GM18519 (cell line): ENCODE measurements at regions not wholly inside any gene's neighbourhood (a gene's known extent, or its start where the extent isn't known, plus 50 kb on each side); places are given as distances from the start of the nearest gene placed in this dataset.

Experiments used
- ATAC-seq: cut with Tn5 transposase; IDR thresholded peaks from one replicate; pipeline ENCODE4 v1.9.1; 2021; ENCODE audit warnings: mild to moderate bottlenecking, moderate library complexity; ENCODE audit not compliant: unreplicated experiment, low FRiP score

DNA sequence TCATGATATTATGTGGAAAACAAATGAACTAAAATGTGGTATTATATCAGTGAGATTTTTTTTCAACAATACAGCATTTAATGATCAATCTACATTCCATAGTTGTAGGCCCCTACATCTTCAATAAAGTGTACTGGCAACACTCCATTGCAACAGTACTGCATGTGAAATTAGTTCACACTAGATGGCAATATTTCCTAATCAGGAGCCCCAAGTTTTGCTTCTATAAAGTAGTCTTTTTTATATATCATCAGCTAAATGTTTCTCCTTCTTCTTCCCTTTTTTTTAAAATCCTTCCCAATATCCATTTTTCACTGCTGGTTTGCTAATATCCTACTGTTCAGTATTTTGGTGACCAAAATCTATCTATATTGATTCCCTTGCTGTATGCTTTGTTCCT, 528.3 kb upstream of the ATXN8OS start:
- no peak for ATAC-seq

DNA sequence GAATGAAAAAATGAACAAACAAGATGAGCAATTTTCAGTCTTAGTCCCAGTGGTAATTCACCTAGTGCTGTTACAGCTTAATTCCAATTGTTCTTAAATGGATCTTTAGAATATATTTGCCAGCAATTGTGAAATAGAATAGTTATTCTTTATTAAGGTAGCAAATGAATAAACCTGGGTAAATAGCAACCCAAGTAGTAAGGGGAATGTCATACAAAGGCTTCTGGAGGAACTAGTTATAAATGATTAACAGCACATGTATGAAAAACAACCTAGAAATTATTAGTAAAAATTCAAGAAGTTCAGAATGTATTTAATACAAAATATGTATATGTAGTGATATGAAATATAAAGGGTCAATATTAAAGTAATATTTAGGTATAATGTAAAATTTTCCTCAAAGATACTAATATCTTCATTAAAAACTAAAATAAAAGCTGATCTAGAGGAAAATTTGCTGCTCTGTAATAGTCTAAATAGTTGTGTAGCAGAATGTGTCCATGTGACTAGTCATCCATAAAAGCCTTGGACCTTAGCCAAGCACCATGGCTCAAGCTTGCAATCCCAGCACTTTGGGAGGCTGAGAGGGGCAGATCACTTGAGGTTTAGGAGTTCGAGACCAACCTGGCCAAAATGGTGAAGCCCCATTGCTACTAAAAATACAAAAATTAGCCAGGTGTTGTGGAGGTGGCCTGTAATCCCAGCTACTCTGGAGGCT, 535.9 kb upstream of the ATXN8OS start:
- no peak for ATAC-seq

DNA sequence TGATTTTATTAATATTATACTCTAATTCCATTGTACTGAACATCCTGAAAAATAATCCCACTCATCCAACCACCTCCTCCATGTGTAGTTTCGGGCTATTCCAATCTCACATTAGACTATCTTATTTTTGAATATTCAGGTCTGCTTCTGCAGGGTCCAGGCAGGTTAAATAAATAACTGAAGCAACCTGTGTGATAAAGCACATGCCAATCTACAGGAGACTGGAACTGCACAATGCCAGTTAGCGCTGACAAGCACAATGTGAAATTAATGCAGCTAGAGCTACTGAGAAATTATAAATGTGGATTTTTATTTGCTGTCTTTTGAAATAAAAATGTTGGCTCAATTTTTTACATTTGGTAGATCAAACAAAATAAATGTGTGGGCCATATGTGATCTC, 540.1 kb upstream of the ATXN8OS start:
- no peak for ATAC-seq

DNA sequence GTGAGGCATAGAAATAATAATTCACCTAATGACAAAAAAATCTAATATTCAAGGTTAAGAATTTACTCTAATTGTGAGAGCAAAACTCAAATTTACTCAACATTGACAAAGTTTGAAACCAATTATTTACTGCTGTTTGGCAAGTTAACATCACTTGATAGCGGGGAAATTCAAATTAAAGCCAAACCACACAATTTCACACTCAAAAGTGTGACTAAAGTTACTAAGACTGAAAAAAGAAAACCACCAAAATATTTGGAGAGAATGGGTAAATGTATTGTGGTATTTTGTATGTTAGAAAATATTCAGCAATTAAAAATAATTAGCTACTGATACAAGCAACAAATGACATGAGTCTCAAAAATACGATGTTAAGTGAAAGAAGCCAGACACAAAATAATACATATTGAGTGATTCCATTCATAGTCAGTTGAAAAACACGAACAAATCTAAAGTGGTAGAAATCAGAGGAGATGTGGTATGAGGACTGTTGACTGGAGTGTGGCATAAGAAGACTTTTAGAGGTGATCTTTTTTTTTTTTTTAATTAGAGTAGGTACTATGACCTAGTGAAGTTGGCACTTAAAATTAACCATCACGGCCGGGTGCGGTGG, 541.4 kb upstream of the ATXN8OS start:
- no peak for ATAC-seq

DNA sequence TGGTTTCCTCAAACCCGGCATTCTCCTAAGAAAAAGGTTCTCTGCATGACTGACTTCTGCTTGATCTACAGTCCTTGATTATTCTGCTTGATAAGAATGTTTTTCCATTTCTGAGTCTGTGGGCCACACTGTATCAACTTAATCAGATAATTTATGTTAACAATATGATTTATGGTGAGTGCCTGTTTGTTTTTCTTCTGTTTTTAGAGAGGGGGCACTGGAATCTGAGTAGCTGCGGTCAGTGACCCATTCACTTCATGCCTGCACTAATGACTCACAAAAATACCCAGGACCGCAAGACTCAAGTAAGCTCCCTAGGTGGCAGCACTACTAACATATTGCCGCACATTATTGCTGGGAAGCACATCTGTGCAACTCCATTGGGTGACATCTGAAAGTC, 542.3 kb upstream of the ATXN8OS start:
- ATAC-seq, result peak; percentile 66

DNA sequence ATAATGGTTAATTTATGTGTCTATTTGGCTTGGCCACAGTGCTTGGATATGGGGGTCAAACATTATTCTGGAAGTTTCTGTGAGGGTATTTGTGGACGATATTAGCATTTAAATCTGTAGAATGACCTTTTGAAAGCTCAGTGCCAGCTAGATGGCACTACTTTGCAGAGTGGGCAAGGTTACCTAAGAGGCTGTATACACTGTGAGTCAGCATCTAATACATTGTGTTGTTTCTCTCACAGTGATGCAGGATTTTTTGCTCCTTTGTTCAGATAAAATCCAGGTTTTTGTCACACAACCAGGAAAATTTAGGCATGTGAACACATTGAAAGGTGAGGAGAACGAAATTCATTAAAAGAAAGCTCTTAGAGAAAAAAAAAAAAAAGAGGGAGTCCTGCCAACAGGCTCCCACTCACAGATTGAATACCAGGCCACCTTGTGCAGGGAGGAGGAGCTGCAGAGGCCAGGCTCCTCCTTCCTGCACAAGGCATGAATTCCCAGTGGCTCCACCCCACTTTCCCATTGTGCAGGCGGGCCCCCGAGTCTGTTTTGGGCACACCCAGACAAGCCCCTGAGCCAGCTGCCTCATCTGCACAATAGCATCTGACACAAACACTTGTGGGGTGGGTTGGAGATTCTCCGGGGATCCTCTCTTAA, 551.0 kb upstream of the ATXN8OS start:
- no peak for ATAC-seq

DNA sequence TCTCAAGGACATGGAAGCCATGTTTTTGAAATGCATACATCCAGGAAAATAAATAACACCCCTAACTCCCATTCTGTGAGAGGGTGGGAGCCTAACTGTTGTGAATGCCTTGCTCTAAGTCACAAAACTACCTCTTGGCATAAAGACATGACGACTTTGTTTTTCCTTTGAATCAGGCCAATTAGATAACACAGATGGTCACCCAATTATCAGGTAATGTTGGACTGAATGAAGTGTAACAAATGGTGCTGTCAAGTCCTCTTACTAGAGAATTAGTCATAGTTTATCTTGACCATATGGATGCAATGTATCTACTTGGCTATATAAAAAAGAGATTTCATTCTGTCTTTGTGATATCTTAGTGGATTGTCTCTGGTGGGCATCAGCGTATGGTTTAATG, 553.6 kb upstream of the ATXN8OS start:
- no peak for ATAC-seq

DNA sequence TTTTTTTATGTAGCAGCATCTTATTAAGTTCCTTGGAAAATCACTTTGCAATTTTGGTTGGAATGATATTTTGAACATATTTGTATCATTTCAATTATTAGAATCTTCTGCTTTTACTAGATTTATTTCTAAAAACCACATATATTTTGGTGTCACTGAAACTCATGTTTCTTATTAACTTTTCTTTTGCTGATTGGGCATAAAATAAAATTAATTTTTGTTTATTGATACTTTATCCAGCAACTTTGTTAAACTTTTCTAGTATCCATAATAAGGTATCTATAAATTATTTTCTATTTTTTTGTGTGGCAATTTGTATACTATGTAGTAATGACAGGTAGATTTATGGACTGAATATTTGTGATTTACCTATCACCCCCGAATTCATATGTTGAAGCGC, 556.4 kb upstream of the ATXN8OS start:
- no peak for ATAC-seq

DNA sequence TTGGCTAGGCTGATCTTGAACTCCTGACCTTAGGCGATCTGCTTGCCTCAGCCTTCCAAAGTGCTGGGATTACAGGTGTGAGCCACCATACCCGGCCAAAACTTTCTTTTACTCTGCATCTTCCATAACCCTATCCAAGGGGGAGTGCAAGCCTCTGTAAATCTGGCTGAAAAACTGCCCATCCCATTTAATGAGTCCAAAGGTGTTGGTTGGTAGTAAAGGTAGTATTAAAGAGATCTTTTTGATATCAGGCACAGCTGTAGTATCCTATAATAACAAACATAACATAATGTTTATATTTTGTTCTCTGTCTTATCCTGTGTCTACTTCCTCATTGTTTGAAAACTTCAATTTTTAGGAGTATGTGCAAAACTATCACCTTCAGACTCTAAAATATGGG, 559.8 kb upstream of the ATXN8OS start:
- ATAC-seq, result no peak

DNA sequence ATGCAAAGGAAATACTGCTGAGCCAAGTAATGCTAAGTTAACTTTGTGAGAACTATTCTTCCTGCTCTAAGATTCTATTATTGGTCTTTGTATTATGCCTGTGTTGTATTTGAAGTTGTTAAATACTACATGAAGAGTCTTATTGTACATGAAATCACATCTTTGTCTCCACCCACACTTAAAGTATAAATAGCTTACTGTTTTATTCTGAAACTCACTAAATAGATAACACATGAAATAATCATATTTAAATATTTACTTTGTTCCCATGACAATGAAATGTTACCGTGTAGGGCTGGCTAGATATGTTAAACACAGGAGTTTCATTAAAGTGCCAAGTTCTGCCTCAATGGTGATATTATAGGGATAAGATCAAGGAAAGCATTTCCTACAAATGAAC, 562.1 kb upstream of the ATXN8OS start:
- no peak for ATAC-seq

DNA sequence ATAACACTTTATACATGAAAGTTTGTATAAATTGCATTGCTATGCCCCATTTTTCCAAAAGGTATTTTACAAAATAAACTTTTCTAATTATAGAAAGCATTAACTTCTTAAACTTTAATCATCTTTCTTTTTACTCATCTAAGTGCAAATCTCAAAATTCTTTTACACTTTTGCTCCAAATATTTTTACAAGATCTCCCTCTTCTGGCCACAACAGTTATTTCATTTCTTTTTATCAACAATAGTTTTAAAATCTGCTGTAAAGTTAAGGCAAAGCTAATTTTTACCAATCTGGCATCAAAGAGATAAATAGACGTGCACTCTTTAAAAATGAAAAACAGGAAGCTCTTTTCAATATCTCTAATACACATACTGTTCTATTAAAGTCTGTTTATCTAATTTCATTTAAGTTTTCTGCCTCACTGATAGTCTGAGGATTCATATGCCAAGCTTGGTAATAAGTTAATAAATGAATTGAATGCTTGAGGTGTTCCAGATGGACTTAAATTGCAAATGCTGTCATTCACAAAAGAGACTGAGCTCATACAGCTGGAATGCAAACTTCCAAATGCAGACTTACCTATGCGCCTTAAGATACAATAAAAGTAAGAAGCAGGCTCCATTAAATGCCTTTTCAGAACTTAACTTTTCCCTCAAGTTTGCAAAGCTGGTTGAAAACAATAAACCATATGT, 583.0 kb upstream of the ATXN8OS start:
- ATAC-seq, result no peak

DNA sequence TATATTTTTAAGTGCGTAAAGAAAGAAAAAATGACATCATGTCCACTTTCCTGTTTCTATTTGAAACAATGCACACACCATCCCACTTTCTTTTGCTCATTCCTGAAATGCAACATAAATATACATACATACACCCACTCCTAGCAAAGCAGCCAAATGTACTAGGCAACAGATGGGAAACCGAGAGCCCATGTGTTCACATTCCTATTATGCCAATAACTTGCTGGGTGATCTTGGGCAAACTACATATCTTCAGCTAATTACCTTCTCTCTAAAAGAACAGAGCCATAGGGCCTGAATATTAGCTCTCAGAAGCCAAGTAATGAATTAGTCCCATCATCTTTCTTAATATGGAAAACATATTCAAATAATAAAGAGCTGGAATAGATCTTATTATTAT, 610.6 kb upstream of the ATXN8OS start:
- no peak for ATAC-seq

DNA sequence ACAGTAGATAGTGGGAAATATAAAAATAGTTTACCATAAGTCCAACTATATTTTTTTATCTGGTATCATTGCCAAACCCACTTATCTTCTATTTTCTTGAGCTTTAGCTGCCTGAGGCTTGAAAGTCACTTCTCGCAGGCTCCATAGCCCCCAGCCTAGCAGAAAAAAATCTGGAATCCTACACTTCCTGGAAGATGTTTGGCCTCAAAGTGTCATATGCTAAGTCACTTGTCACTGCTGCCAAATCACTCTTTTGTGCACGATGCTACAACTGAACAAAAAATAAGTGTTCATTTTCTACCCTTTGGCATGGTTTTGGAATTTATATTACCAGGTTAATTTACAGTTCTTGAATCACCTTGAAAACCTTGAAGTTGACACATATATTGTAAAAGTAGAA, 612.5 kb upstream of the ATXN8OS start:
- ATAC-seq, result no peak

DNA sequence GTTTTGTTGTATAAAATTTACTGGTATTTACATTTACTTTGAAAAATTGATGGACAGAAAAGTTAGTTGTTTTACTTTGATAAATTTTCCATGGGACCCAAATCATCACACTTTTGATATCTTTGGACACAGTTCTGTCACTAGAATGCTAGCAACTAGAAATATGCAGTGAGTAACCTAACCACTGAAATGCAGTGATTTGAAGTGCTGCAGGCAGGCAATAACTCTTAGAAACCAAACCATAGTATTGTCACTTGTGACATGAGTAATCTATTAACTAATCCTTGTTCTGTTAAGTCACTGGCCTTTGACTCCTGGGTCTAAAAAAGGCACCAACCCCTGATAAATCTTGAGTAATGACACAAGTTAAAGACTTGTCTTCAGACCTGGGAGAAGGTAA, 620.0 kb upstream of the ATXN8OS start:
- no peak for ATAC-seq

DNA sequence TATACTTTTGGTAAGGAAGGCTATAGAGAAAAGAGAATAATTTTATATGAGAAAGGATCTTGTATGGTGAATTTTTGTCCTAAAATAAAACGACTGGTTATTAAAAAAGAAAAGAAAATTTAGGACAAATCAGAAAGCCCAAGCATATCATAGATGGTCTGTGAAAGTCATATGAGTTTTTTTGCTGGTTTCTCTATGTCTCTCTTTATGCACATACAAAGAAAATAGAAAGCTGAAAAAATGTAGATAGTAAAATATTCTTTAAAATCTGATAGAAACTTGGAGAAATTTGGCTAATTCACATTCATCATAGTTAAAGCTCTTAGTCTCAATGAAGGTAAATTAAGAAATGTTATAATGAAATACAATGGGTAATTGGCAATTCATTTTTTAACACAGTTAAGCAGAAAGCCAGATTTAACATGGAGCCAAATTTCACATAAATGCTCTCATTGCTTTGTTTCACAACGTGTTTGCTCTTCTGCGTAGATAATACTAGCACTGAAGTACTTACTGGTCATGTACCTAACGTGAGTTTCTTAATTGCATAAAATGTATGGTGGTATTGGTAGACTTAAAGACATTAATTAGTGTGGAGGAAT, 621.5 kb upstream of the ATXN8OS start:
- no peak for ATAC-seq

DNA sequence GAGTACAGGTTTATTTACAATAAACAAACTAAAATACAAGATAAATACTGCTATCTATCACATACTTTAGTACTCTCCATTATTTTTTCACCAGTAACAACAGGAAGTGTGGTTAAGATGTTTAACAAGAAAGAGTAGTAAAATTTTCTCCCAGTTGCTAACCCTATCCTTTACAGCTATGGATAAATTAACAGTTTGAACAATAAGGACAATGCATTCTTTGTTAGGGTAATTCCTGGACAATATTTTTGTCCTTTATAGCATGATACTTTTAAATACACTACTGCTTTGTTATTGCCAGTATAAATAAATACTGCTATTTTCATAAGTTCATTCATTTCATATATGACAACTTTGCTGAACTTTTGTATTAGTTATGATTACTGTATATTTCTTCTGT, 630.2 kb upstream of the ATXN8OS start:
- no peak for ATAC-seq

DNA sequence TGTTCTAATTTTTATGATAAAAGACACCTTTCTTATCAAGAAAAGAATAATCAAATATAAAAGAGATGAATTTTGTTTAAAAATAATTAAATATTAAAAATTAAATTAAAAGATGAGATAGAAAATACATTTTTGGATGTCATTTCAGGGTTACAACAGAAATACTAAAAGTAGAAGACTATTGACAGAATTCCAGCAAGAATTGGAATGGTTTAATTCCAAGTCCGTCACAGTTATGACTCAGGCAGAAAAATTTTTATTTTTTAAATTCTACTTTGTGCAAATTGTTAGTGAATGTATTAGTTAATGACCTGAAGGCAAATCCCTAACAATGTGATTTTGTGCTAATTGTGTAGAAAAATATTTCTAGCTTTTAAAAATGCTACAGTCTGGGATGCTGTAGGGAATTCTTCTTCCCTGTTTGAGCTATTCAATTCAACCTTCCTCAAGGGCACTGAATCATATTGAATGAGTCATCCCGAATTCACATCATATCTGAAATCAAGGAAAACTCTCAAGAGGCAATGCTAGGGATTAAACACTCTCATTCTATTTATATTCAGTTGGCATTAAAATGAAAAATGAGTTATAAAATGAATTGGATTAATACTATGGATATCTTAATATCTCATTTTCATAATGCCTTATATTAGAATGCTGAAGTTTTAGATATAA, 633.5 kb upstream of the ATXN8OS start:
- no peak for ATAC-seq

DNA sequence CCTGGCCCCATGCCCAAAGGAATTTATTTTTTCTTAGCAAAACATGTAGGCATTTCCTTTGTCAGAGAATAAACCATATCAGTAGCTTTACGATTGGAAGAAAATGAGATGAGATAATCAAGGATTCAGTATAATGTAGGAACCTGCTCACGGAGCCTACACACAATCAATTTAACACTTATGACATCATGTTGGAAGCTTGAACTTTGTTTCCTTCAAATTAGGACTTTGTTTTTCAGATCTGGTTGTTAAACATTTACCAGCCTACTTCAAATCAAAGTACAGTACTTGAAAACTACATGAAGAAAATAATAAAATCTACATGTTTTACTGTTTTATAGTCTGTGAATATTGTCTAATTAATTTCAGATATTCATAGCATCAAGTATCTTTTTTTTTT, 639.0 kb upstream of the ATXN8OS start:
- no peak for ATAC-seq

DNA sequence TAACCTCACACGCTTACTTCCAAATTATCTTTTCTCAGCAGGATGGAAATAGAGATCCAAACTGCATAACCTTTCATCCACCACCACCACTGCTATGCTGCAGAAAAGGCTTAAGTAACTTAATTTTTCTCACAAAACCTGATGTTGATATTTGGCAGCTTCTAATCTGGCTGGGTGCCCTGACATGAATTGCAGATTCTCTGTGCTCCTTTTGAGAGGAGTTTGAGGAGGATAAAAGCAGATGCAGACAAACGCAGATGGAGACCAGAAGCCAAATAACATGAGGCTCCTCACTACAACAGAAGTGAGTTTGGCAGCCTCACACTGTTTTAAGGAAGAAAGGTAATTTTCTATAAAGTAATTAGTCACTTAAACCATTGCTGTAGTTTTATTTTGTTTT, 646.2 kb upstream of the ATXN8OS start:
- no peak for ATAC-seq

DNA sequence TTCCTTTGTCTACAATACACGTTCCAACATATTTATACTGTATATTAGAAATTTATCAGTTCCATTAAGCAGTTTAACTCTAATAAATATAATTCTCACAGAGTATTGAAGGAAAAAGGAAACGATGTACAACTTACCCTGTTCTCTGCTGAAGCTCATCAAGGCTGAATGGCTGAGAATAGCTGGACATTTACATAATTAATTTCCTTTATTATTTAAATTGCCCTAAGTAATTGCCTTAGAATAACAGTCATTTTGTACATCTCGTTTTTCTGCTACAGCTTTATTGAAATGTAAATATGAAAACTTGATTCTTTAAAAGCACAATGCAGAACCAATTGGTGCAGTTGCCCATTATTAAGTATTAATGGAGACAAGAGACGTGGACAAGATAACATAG, 648.3 kb upstream of the ATXN8OS start:
- ATAC-seq, result no peak

DNA sequence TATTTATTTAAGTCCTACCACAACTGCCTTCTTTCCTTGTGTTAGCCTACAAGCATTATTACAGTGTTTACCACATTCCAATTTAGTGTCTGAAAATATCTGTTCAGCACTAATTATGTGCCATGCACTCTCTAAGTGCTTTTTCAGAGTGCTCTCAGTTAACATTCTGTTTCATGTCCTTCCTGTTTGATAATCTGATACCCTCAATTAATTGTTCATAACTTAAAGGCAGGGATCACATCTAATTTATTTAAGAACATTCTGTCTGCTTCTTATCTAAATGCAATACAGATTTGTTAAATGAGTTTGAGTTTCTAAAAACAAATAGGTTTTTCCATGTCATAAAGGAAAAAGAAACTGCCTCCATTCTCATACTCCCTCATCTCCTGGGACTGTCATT, 649.6 kb upstream of the ATXN8OS start:
- ATAC-seq, result no peak
